HG03025 (cell line): ENCODE measurements at regions not wholly inside any gene's neighbourhood (a gene's known extent, or its start where the extent isn't known, plus 50 kb on each side); places are given as distances from the start of the nearest gene placed in this dataset.
"Not testable (repeated sequence)": the region's sequence is repeated elsewhere in the genome, so short reads cannot be mapped to it uniquely, and the experiment has no call there.

ENCODE experiments used
- ATAC-seq: cut with Tn5 transposase; IDR thresholded peaks from one replicate; pipeline ENCODE4 v1.9.1; 2021; ENCODE audit warnings: mild to moderate bottlenecking, moderate library complexity; ENCODE audit not compliant: unreplicated experiment, low FRiP score

DNA sequence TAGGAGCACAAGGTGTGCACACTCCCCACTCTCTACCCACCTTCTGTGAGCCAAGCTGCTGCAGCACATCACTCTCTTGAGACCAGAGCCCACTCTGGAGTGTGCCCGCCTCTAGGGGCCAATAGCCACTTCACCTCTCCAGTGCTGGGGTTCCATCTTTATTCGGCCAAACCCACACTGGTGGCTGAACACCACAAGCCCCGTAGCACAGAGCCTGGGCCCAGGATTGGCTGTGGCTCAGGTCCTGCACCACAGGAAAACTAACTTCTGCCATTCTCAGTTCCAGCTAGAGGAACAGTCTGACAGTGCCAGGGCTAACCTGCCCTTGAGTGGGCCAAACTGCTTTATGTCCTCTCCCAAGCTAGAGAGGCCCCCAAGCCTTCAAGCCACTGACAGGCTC is 111.0 kb upstream of the TOX3 start:
- no peak for ATAC-seq

DNA sequence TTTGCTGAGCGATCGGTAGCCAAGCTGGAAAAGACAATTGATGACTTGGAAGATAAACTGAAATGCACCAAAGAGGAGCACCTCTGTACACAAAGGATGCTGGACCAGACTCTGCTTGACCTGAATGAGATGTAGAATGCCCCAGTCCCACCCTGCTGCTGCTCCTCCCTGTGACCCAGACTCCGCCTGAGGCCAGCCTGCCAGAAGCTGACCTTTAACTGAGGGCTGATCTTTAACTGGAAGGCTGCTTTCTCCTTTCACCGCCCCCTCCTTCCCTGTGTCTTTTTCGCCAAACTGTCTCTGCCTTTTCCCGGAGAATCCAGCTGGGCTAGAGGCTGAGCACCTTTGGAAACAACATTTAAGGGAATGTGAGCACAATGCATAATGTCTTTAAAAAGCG is 109.0 kb upstream of the TOX3 start:
- ATAC-seq, result not testable (repeated sequence)

DNA sequence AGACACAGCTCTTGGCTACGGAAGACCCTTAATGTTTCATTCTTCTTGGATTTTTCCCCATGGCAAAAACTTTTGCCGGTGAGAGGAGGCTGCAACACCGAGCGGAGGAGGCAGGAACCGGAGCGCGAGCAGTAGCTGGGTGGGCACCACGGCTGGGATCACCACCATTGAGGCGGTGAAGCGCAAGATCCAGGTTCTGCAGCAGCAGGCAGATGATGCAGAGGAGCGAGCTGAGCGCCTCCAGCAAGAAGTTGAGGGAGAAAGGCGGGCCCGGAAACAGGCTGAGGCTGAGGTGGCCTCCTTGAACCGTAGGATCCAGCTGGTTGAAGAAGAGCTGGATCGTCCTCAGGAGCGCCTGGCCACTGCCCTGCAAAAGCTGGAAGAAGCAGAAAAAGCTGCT is 108.2 kb upstream of the TOX3 start:
- not testable (repeated sequence) for ATAC-seq

DNA sequence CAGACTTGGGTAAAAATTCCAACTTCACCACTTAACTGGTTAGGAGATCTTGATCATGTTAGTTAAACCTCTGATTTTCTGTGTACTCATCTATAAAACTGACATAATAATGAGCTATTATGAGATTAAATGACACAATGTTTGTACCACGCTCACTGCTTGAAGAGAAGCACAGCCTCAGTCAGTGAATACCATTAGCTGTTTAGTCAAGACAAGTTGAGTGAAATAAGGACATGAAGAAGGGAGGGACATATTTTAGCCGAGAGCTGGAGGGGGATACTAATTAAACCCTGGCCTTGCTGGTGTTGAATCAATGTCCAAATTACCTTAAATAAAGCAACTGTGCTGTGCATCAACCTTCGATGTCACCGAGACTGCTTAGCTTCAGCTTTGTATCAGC is 105.1 kb upstream of the TOX3 start:
- no peak for ATAC-seq

DNA sequence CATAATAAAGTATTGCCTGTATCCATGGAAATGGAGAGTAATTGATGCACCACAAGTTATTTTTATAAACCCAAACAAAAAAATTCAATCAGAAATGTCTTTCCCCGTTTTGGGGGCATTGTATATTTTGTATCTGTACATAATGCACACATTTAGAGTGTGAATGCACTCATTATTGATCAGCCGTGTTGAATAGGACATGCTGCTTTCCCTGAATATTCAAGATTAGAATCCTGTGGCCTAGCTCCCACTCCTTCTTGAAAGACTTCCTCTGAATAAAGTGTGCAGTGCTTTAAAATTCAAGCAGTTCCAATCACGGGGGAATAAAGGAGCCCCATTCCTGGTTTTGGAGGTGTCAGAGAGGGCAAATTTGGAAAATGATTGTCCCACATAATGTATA is 103.8 kb upstream of the TOX3 start:
- no peak for ATAC-seq

DNA sequence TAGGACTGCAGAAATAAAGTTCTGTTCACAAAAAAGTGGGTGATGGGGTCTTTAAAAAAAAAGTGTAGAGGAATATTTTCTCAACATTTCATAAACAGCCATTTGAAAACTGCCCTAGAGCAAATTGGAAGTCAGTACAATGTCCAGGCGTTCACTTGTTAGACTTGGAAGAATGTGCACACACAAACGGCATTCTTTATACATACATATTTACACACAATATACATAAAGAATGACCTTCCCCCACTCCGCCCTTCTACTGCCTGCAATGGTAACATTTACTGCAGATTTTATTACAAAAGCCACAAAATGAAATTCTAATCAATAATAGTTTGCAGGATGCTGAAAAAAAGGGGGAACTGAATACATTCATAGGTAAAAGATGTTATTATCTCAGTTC is 103.4 kb upstream of the TOX3 start:
- no peak for ATAC-seq

DNA sequence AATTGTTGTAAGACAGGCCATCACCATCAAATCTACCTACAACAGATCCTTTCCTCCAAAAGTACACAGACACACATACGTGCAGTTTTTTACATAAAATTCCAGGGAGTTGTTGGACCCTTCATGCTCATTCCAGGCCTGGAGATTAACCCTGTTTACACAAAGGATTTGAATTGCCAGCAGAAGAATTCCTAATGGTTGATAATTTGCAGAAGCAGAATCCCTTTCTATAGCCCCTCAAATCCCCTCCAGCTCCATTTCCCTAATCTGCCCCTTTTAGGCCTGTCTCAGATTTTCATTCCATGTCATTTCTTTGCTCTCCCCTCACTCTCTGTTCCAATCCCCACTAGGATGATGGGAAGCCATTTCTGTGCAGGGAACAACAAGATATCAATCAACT is 102.9 kb upstream of the TOX3 start:
- no peak for ATAC-seq

DNA sequence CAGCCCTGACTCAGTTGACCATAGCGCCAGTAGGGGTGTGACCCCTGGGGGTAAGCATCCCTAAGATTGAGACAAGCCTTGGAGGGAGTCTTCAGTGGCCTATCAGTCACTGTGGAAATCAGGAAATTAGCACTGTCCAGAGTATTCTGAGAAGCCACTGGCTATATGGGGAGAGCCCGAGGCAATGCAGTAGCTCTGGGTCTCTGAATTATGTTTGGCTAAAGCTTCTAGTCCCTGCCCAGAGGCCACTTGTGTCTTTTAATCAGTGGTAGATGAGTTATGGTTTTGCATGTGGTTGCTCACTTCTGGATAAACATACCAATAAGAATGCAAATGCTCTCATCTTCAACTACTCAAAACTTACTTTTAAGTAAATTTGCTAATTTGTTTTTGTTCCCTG is 100.6 kb upstream of the TOX3 start:
- ATAC-seq, result no peak

DNA sequence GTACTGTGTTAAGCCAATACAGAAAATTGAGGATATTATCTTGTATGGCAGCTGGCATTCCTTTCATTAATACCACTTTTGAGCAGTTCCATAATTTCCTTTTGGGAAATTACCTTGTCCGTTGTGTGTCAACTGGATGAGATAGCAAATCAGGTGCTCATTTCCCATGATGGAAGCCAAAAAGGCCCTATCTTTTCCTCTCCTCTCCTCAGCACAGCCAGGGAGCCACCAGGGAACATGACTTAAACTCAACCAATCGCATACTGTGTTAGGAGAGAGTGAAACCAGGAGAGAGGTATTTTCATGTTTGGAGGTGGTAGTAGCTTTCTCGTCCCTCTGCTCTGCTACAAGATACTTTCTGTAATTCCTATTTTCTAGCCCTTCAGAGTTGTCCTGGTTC is 96.1 kb upstream of the TOX3 start:
- no peak for ATAC-seq

DNA sequence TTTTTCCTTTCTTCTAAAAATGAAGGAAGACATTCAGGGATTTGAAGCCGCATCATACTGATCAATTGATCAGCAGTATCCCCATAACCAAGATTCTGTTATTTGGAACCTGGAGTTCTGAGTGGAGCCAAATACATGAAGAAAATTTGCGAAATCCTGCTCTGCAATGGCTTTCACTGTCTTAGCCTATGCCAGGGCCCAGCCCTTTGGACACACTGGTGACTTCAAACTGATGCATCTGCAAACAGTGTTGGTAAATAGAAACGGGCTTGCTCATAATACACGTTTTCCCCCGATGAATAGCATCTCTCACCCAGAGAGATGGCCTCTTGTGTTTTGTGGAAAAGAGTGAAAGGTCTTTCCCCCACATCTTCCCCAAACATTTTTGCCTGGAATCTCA is 87.6 kb upstream of the TOX3 start:
- no peak for ATAC-seq

DNA sequence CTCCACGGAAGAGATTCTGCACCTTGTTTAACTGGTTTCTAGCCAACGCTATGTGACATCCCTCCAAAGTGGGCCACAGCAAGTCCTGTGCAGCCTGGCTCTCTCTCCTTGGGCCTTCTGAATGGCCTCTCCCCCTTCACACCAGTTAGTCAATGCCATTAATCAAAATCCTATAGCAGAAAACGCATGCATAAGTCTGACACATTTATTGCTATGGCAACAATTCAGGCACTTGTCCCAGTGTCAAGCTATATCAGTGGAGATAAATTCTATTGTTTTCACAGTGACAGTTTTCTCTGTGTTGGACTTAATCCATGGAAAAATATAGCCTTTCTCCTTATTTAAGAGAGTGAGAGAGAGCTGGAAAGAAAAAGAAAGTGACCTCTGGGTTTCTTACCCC is 87.2 kb upstream of the TOX3 start:
- no peak for ATAC-seq

DNA sequence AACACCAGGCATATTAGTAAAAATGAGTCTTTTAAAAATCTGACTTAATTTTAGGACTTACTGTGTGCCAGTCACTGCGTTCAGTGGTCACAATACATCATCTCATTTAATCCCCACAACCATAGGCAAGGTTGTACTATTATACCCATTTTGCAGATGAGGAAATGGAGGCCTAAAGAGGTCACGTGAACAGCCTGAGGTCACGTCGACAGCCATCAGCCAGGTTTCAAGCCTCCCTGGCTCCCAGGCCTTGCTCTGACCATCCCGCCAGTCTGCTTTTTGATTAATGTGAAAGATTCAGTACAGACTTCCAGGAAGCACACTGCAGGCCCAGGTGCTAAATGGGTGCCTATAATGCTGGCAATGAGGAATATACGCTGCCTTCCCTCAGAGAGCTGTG is 86.3 kb upstream of the TOX3 start:
- no peak for ATAC-seq

DNA sequence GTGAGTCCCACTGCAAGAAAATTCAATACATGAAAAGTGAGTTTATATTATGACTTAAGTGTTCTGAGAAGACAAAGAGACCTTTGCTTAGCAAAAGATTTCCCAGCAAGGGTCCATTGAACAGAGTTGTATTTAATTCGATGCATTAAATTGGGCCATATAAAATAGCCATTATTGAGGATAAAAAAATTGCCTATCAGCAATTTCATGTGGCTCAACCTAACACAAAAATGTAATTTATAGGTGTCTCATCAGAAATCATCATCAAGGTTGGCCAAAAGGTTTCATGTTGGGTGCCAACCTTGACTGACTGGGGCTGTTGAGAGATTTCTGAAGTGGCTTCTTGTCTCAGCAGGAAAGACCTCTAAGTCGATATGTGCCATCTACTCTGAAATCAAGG is 84.8 kb upstream of the TOX3 start:
- ATAC-seq, result no peak

DNA sequence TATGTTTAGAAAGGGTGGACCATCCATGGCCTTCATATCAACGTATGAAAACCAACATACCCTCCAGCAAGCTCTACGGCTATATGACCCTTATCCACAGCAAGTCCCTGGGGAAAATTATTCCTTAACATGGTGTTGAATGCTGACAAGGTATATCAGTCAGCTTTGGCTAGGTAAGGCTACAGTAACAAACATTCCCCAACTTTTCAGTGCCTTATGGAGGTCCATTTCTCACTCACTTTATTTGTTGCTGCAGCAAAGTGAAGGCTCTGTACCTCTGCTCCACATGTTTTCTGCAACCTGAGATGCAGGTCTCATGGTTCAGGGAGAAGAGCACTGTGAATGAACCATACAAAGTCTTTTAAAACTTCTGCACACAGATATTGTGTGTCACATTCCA is 83.8 kb upstream of the TOX3 start:
- no peak for ATAC-seq

DNA sequence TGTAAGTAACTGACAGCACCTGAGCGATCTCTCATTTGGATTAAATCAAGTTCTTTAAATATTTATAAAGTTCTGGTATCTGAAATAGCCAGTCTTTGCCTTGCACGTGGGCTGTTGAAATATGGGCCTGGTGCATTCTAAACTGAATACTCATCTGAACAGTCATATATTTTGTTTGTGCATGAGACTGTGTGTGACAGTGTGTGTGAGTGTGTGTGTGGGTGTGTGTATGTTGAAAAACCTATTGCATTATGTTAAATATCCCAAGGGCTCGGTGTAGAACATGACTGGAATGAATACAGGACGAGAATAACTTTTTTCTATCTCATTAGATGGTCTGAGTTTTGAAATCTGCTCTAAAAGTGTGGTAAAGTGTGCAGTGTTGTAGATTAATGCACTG is 82.4 kb upstream of the TOX3 start:
- no peak for ATAC-seq

DNA sequence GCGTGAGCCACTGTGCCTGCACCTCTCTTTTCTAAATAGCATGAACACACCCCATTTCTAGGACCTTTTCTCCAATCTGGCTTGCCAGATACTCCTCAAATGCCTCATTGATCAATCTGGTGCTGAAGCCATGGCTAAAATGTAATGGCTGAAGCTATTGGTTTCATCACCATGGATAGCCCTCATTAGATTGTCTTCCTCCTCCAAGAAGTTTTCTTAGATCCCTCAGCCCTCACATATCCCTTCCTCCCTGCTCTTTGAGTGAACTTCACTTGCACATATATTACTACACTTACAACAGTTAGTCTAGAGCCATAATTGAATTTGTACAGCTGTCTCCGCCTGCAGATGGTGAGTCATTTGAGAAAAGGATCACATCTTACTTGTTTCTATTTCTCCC is 77.9 kb upstream of the TOX3 start:
- ATAC-seq, result no peak

DNA sequence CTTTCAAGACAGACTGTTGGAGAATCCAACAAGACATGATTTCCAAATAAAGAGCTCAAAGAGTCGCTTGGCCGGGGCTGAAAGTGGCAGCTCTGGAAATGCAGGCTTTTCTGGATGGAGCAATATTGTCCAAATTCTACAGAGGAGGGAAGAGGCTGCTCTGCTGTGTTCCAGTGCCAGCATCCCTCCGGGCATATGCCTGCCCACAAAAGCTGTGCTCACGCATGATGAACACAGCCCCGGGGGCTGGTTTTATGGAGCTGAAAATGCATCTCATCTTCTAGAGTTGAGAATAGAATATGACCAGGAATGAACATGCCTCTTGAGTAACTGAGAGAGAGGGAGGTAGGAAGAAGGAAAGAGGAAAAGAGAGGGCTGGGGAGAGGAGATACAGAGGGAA is 74.7 kb upstream of the TOX3 start:
- no peak for ATAC-seq

DNA sequence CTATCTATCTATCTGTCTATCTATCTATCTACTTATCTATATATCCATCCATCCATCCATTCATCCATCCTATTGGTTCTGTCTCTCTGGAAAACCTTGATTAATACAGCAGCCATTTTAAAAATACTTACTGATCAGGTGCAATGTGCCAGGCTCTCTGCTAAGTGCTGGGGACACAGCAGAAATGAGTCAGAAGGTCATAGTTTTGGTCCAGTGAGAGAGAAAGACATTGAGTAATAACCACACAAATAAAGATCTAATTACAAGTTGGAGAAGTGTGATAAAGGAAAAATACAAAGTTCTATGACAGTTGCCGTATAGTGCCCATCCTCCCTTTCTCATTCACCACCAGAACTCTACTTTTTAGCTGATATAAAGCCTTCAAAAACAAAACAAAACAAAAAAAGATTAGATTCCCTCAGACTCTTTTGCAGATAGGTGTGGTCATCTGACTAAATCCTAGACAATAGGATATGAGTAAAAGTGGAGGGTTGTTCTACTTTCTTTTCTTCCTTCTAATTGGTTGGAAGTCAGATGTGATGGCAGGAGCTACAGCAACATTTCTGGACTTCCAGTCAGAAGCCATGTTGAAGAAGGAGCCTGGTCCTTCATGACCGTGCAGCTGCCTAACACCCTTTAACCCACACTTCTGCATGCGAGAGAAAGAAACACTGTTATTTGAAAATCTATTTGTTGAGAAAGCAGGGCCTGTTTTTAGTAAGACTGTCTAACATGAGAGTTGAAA is 72.0 kb upstream of the TOX3 start:
- no peak for ATAC-seq

DNA sequence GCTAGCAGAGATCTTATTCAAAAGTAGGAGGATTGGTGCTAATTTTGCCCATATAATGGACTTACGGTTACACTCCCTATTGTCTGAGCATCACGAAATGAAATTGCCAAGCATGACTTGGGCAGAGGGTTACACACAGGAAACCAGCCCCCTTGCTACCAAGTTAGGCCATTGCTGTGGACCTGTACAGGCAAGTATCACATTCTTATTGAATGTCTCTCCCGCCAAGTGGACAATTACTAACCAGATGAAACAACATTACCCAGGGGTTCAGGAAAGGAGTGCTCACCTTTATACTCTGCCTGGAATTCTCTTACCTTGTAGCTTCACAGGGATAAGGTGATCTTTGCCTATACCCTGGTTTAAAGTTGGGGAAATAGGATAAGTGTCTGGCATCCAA is 70.6 kb upstream of the TOX3 start:
- no peak for ATAC-seq

DNA sequence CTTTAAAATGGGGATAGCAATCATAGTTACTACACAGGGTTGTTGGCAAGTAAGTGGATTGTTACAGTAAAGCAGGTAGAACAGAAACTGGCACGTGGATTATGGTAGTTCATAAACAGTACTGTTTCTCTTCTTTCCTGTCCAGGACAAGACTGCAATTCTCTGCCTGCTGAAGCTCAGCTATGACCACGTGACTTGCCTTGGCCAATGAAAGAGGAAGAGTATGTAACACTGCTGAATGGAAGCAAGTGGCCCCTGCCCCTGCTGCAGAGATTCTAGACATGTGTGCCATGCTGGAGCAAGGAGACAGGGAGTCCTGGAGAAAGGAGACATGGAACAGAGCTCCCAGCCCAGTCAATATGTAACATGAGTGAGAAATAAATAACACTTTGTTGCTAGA is 66.6 kb upstream of the TOX3 start:
- no peak for ATAC-seq

DNA sequence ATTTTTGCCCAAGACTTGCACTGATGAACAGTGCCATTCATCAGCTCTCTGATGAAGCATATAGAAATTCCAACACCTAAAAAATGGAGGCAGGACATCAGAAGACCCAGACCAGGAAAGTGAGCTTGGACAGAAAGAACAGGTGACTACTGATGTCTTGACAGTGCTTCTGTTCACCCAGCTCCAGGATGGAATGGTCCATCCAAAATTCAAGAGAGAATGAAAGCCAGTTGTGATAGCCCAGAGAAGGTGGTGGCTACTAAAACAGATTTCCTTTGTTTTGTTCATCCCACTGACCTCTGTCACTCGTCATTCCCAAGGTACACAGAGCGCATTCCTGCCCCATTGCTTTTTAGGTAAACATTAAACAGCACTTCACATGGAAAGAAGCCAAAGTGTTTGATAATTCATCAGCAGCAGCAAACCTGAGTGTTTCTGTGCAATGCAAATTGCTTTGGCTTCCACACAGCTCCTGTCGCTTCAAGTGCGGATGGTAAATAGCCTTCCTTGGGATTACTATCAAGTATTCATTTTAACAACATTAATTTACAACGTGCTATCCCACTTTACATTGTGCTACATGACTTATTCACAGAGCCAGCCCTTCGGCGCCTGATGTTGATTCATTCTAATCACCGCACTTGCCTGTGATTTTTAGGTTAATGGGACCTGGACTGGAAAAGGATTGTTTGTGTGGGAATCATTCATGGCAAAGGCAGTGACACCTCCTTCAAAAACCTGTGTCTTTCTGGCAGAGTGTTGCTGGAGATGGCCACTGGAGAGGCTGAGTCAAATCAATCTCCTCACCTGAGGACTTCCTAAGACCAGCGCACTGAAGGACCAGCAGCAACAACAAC is 65.1 kb upstream of the TOX3 start:
- no peak for ATAC-seq

DNA sequence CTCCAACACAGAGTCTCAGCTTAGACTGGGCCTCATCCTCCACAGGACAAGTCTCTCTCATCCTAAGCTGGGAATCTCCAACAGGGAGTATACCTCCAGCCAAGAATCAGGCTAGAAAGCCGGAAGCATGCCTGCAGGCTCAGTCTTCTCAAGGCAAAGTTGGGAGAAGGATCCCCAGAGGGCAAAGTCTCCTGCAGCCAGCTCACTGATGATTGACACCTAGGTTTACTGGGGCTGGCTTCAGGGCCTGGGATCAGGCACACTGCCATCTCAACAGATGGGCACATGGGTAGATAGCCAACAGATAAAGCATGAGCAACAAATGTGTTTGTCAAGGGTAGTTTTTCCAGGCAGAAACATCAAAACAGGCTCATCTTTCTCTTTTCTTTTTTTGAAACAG is 56.1 kb upstream of the TOX3 start:
- no peak for ATAC-seq
